ENCODE measurements at regions not wholly inside any gene's neighbourhood (a gene's known extent, or its start where the extent isn't known, plus 50 kb on each side); places are given as distances from the start of the nearest gene placed in this dataset.

- H3K27me3 ChIP-seq (ENCODE audit: control insufficient read depth, insufficient read depth, low read length) = no peaks in the 10 kb centered on the region
- TF ChIP-seq CTCF (IDR thresholded peaks at IDR 0.05; ENCODE audit: insufficient read depth, low read length, poor library complexity, severe bottlenecking) = no peak
- DNase-seq (ENCODE audit: low read depth) = no peak
- H3K36me3 ChIP-seq (ENCODE audit: control insufficient read depth, insufficient read depth, low read length) = no peaks in the 10 kb centered on the region
- H3K4me3 ChIP-seq (ENCODE audit: low read depth, low read length) = no peak overlapping the region
Measured at GRCh38 chr6:105849746-105850145, 236.4 kb upstream of the PRDM1 start.

GRCh38 chr6:105847433-105847832, 238.7 kb upstream of the PRDM1 start:
- no peak overlapping the region for H3K4me3 ChIP-seq (ENCODE audit: low read depth, low read length)
- no peak for DNase-seq (ENCODE audit: low read depth)
- TF ChIP-seq CTCF (IDR thresholded peaks at IDR 0.05; ENCODE audit: insufficient read depth, low read length, poor library complexity, severe bottlenecking) = no peak
- H3K27me3 ChIP-seq (ENCODE audit: control insufficient read depth, insufficient read depth, low read length) = no peaks in the 10 kb centered on the region
- no peaks in the 10 kb centered on the region for H3K36me3 ChIP-seq (ENCODE audit: control insufficient read depth, insufficient read depth, low read length)

GRCh38 chr6:105844275-105844883, 241.8 kb upstream of the PRDM1 start:
- no peak for TF ChIP-seq CTCF (IDR thresholded peaks at IDR 0.05; ENCODE audit: insufficient read depth, low read length, poor library complexity, severe bottlenecking)
- Histone ChIP-seq H3K27me3 (ENCODE audit: control insufficient read depth, insufficient read depth, low read length) (no peaks in the 10 kb centered on the region), H3K36me3 (ENCODE audit: control insufficient read depth, insufficient read depth, low read length) (no peaks in the 10 kb centered on the region), H3K4me3 (ENCODE audit: low read depth, low read length) (no peak overlapping the region)
- no peak for DNase-seq (ENCODE audit: low read depth)

- DNase-seq (ENCODE audit: low read depth) = no peak
- H3K36me3 ChIP-seq (ENCODE audit: control insufficient read depth, insufficient read depth, low read length) = no peaks in the 10 kb centered on the region
- TF ChIP-seq CTCF (IDR thresholded peaks at IDR 0.05; ENCODE audit: insufficient read depth, low read length, poor library complexity, severe bottlenecking) = no peak
- H3K27me3 ChIP-seq (ENCODE audit: control insufficient read depth, insufficient read depth, low read length) = no peaks in the 10 kb centered on the region
- no peak overlapping the region for H3K4me3 ChIP-seq (ENCODE audit: low read depth, low read length)
Measured at GRCh38 chr6:105839266-105839665, 246.9 kb upstream of the PRDM1 start.

GRCh38 chr6:105838171-105838570, 248.0 kb upstream of the PRDM1 start:
- Histone ChIP-seq H3K36me3 (ENCODE audit: control insufficient read depth, insufficient read depth, low read length) (no peaks in the 10 kb centered on the region), H3K27me3 (ENCODE audit: control insufficient read depth, insufficient read depth, low read length) (no peaks in the 10 kb centered on the region), H3K4me3 (ENCODE audit: low read depth, low read length) (no peak overlapping the region)
- no peak for TF ChIP-seq CTCF (IDR thresholded peaks at IDR 0.05; ENCODE audit: insufficient read depth, low read length, poor library complexity, severe bottlenecking)
- no peak for DNase-seq (ENCODE audit: low read depth)

GRCh38 chr6:105836889-105837288, 249.2 kb upstream of the PRDM1 start:
- Histone ChIP-seq H3K4me3 (ENCODE audit: low read depth, low read length) (no peak overlapping the region), H3K27me3 (ENCODE audit: control insufficient read depth, insufficient read depth, low read length) (no peaks in the 10 kb centered on the region), H3K36me3 (ENCODE audit: control insufficient read depth, insufficient read depth, low read length) (no peaks in the 10 kb centered on the region)
- peak; percentile 45 for DNase-seq (ENCODE audit: low read depth)
- no peak for TF ChIP-seq CTCF (IDR thresholded peaks at IDR 0.05; ENCODE audit: insufficient read depth, low read length, poor library complexity, severe bottlenecking)
